ENCODE measurements at regions not wholly inside any gene's neighbourhood (a gene's known extent, or its start where the extent isn't known, plus 50 kb on each side); places are given as distances from the start of the nearest gene placed in this dataset.
A peak's percentile ranks its signal among the peaks of the same experiment; 100 is the strongest.
"Not testable (repeated sequence)": the region's sequence is repeated elsewhere in the genome, so short reads cannot be mapped to it uniquely, and the experiment has no call there.

GRCh38 chr1:235059221-235059620, 69.4 kb downstream of the TOMM20 start:
- Mint-ChIP-seq H3K27me3 (ENCODE audit: low read depth in 3 of 3) (peaks cover 0 to 2% (median 0%) of the 10 kb centered on the region in 3 donors), H3K9me3 (no peaks in the 10 kb centered on the region), H3K36me3 (no peaks in the 10 kb centered on the region), H3K27ac (no peak overlapping the region), H3K4me1 (peaks cover 12 to 15% of the 10 kb centered on the region in 2 donors), H3K4me3 (no peak overlapping the region)
- no peak for DNase-seq

- H3K27me3 Mint-ChIP-seq (ENCODE audit: low read depth in 3 of 3) = peaks cover 0 to 2% (median 0%) of the 10 kb centered on the region in 3 donors
- no peaks in the 10 kb centered on the region for H3K36me3 Mint-ChIP-seq
- no peak for DNase-seq
- H3K4me3 Mint-ChIP-seq = no peak overlapping the region
- H3K27ac Mint-ChIP-seq = no peak overlapping the region
- peaks cover 11 to 12% of the 10 kb centered on the region in 2 donors for H3K4me1 Mint-ChIP-seq
- H3K9me3 Mint-ChIP-seq = no peaks in the 10 kb centered on the region
Observed at GRCh38 chr1:235058695-235059094, 69.9 kb downstream of the TOMM20 start.

- peaks cover 1% of the 10 kb centered on the region in 2 donors for H3K4me1 Mint-ChIP-seq
- DNase-seq = no peak
- no peak overlapping the region for H3K4me3 Mint-ChIP-seq
- no peaks in the 10 kb centered on the region for H3K36me3 Mint-ChIP-seq
- H3K27ac Mint-ChIP-seq = no peak overlapping the region
- no peaks in the 10 kb centered on the region for H3K9me3 Mint-ChIP-seq
- peaks cover 0 to 2% (median 2%) of the 10 kb centered on the region in 3 donors for H3K27me3 Mint-ChIP-seq (ENCODE audit: low read depth in 3 of 3)
Observed at GRCh38 chr1:235057385-235058306, 71.0 kb downstream of the TOMM20 start.

- Mint-ChIP-seq H3K4me1 (no peaks in the 10 kb centered on the region), H3K4me3 (no peak overlapping the region), H3K9me3 (no peaks in the 10 kb centered on the region), H3K27ac (no peak overlapping the region), H3K36me3 (no peaks in the 10 kb centered on the region), H3K27me3 (ENCODE audit: low read depth in 3 of 3) (peaks cover 0 to 2% (median 2%) of the 10 kb centered on the region in 3 donors)
- DNase-seq = no peak
Observed at GRCh38 chr1:235056937-235057336, 71.7 kb downstream of the TOMM20 start.

GRCh38 chr1:235054936-235055335, 73.7 kb downstream of the TOMM20 start:
- Mint-ChIP-seq H3K36me3 (no peaks in the 10 kb centered on the region), H3K27me3 (ENCODE audit: low read depth in 3 of 3) (peaks cover 0 to 2% (median 0%) of the 10 kb centered on the region in 3 donors), H3K27ac (no peak overlapping the region), H3K4me3 (no peak overlapping the region), H3K9me3 (no peaks in the 10 kb centered on the region), H3K4me1 (no peaks in the 10 kb centered on the region)
- DNase-seq = no peak

- no peaks in the 10 kb centered on the region for H3K36me3 Mint-ChIP-seq
- peaks cover 0 to 2% (median 0%) of the 10 kb centered on the region in 3 donors for H3K27me3 Mint-ChIP-seq (ENCODE audit: low read depth in 3 of 3)
- H3K4me3 Mint-ChIP-seq = no peak overlapping the region
- no peaks in the 10 kb centered on the region for H3K4me1 Mint-ChIP-seq
- DNase-seq = no peak
- H3K9me3 Mint-ChIP-seq = no peaks in the 10 kb centered on the region
- no peak overlapping the region for H3K27ac Mint-ChIP-seq
Observed at GRCh38 chr1:235054466-235054865, 74.2 kb downstream of the TOMM20 start.

- Mint-ChIP-seq H3K4me3 (no peak overlapping the region), H3K4me1 (no peaks in the 10 kb centered on the region), H3K27me3 (ENCODE audit: low read depth in 3 of 3) (peaks cover 0 to 4% (median 2%) of the 10 kb centered on the region in 3 donors), H3K9me3 (no peaks in the 10 kb centered on the region), H3K27ac (peak overlapping the region in 1 of 6 donors; percentile 12), H3K36me3 (no peaks in the 10 kb centered on the region)
- no peak for DNase-seq
Observed at GRCh38 chr1:235052067-235053008, 76.3 kb downstream of the TOMM20 start.

GRCh38 chr1:235051521-235051920, 77.1 kb downstream of the TOMM20 start:
- peaks cover 0 to 4% (median 2%) of the 10 kb centered on the region in 3 donors for H3K27me3 Mint-ChIP-seq (ENCODE audit: low read depth in 3 of 3)
- no peak overlapping the region for H3K4me3 Mint-ChIP-seq
- no peak for DNase-seq
- no peak overlapping the region for H3K27ac Mint-ChIP-seq
- no peaks in the 10 kb centered on the region for H3K9me3 Mint-ChIP-seq
- H3K36me3 Mint-ChIP-seq = no peaks in the 10 kb centered on the region
- no peaks in the 10 kb centered on the region for H3K4me1 Mint-ChIP-seq

- no peak overlapping the region for H3K4me3 Mint-ChIP-seq
- no peak for DNase-seq
- H3K27me3 Mint-ChIP-seq (ENCODE audit: low read depth in 3 of 3) = peaks cover 2 to 4% (median 3%) of the 10 kb centered on the region in 3 donors
- H3K36me3 Mint-ChIP-seq = no peaks in the 10 kb centered on the region
- no peak overlapping the region for H3K27ac Mint-ChIP-seq
- H3K9me3 Mint-ChIP-seq = no peaks in the 10 kb centered on the region
- peaks cover 4 to 5% of the 10 kb centered on the region in 2 donors for H3K4me1 Mint-ChIP-seq
Observed at GRCh38 chr1:235050911-235051360, 77.7 kb downstream of the TOMM20 start.

GRCh38 chr1:235049716-235050378, 78.8 kb downstream of the TOMM20 start:
- not testable (repeated sequence) for H3K4me3 Mint-ChIP-seq; H3K9me3 Mint-ChIP-seq; H3K36me3 Mint-ChIP-seq; H3K27me3 Mint-ChIP-seq (ENCODE audit: low read depth in 3 of 3); DNase-seq; H3K27ac Mint-ChIP-seq
- H3K4me1 Mint-ChIP-seq = peaks cover 15 to 16% of the 10 kb centered on the region in 2 donors

GRCh38 chr1:235049217-235049616, 79.4 kb downstream of the TOMM20 start:
- Mint-ChIP-seq H3K27ac (peak overlapping the region in 1 of 6 donors; percentile 31), H3K27me3 (ENCODE audit: low read depth in 3 of 3) (peaks cover 2 to 4% (median 4%) of the 10 kb centered on the region in 3 donors), H3K4me3 (no peak overlapping the region), H3K9me3 (no peaks in the 10 kb centered on the region), H3K4me1 (peaks cover 21% of the 10 kb centered on the region in 2 donors), H3K36me3 (no peaks in the 10 kb centered on the region)
- no peak for DNase-seq

GRCh38 chr1:235047331-235047871, 81.2 kb downstream of the TOMM20 start:
- no peaks in the 10 kb centered on the region for H3K36me3 Mint-ChIP-seq
- H3K27ac Mint-ChIP-seq = no peak overlapping the region
- DNase-seq = no peak
- no peaks in the 10 kb centered on the region for H3K9me3 Mint-ChIP-seq
- H3K27me3 Mint-ChIP-seq (ENCODE audit: low read depth in 3 of 3) = peaks cover 2 to 6% (median 4%) of the 10 kb centered on the region in 3 donors
- H3K4me1 Mint-ChIP-seq = peaks cover 38 to 39% of the 10 kb centered on the region in 2 donors
- no peak overlapping the region for H3K4me3 Mint-ChIP-seq
